A673 (cell line): ENCODE measurements at regions not wholly inside any gene's neighbourhood (a gene's known extent, or its start where the extent isn't known, plus 50 kb on each side); places are given as distances from the start of the nearest gene placed in this dataset.

Source experiments
- BruUV-seq: library from RNA; stranded (reverse); fragments of 400-500 nt; replicated peaks from 2 replicates; lab custom pipeline; 2021; lab: Mats Ljungman, UMichigan
- CTCF ChIA-PET: fragments of 300-600 bp; sonication (Branson Sonifier 250); formaldehyde crosslinking; loops from one replicate; lab custom pipeline; 2022; ENCODE audit warnings: antibody characterized with exemption; lab: Charles Lee
- POLR2A ChIA-PET: fragments of 300-600 bp; sonication (Branson Sonifier 250); formaldehyde crosslinking; loops from one replicate; lab custom pipeline; 2022; ENCODE audit warnings: antibody characterized with exemption; ENCODE audit not compliant: low non-redundant PET; lab: Charles Lee
- DNase-seq: peaks from one replicate; pipeline ENCODE4 v3.0.0-alpha.2; 2015; ENCODE audit warnings: low spot score
- H3K27ac ChIP-seq: fragments of 200-600 bp; sonication (generic); 2 replicates; pipeline ENCODE4 v1.5.1; 2016; ENCODE audit warnings: mixed run types, low read depth, mild to moderate bottlenecking, mixed read lengths, antibody characterized with exemption, low read length; ENCODE audit not compliant: poor library complexity, severe bottlenecking
- H3K27me3 ChIP-seq: fragments of 200-600 bp; sonication (generic); replicated peaks from 2 replicates; pipeline ENCODE4 v1.6.1; 2017; ENCODE audit warnings: mixed run types, low read depth, mild to moderate bottlenecking, mixed read lengths, antibody characterized with exemption, low read length; ENCODE audit not compliant: insufficient read depth, poor library complexity
- H3K36me3 ChIP-seq: fragments of 200-600 bp; sonication (generic); 2 replicates; pipeline ENCODE4 v1.6.1; 2016; ENCODE audit warnings: mixed run types, mild to moderate bottlenecking, mixed read lengths, antibody characterized with exemption, low read length; ENCODE audit not compliant: insufficient read depth, poor library complexity, severe bottlenecking
- H3K4me1 ChIP-seq: fragments of 200-600 bp; sonication (generic); 2 replicates; pipeline ENCODE4 v1.6.1; 2017; ENCODE audit warnings: mixed run types, mild to moderate bottlenecking, mixed read lengths, antibody characterized with exemption, low read length; ENCODE audit not compliant: insufficient read depth, poor library complexity, severe bottlenecking
- H3K4me3 ChIP-seq: fragments of 200-600 bp; sonication (generic); 2 replicates; pipeline ENCODE4 v1.5.1; 2016; ENCODE audit warnings: low read depth, mixed run types, mild to moderate bottlenecking, mixed read lengths, low read length; ENCODE audit not compliant: poor library complexity, severe bottlenecking
- H3K9me3 ChIP-seq: fragments of 200-600 bp; sonication (generic); 2 replicates; pipeline ENCODE4 v1.6.1; 2016; ENCODE audit warnings: mixed run types, low read depth, mild to moderate bottlenecking, mixed read lengths, antibody characterized with exemption, low read length; ENCODE audit not compliant: poor library complexity, severe bottlenecking
- CTCF ChIP-seq: fragments of 300-800, 200-600 bp; sonication (generic); conservative IDR thresholded peaks from 2 replicates; pipeline ENCODE4 v1.5.1; 2017; ENCODE audit warnings: low read depth, mild to moderate bottlenecking, antibody characterized with exemption, low read length, moderate library complexity, mixed read lengths
- EZH2 ChIP-seq: fragments of 200-600 bp; sonication (generic); IDR thresholded peaks from 2 replicates; pipeline ENCODE4 v1.6.1; 2017; ENCODE audit warnings: borderline replicate concordance, low read depth, mild to moderate bottlenecking, mixed read lengths, antibody characterized with exemption, low read length; ENCODE audit not compliant: poor library complexity, severe bottlenecking
- intact Hi-C: fragments of 100-400 bp; cut with micrococcal nuclease; formaldehyde crosslinking; loops from one replicate; pipeline ENCODE4 v1.10.0; 2022; ENCODE audit not compliant: unreplicated experiment

- TF ChIP-seq CTCF (no peak), EZH2 (no peak)
- H3K27ac ChIP-seq = no peak overlapping the region
- H3K4me3 ChIP-seq = no peak overlapping the region
- no TSS peak for BruUV-seq
- H3K36me3 ChIP-seq = no peaks in the 10 kb centered on the region
- no peaks in the 10 kb centered on the region for H3K9me3 ChIP-seq
- no peaks in the 10 kb centered on the region for H3K27me3 ChIP-seq
- ChIA-PET POLR2A (no interaction called here), CTCF (no interaction called here)
- intact Hi-C loops = no loop called here
- no peak for DNase-seq
- H3K4me1 ChIP-seq = peaks cover 7% of the 10 kb centered on the region
These were observed 235.2 kb downstream of the TLE3 start for GRCh38 chr15:69862540-69862939.

- H3K4me1 ChIP-seq = no peaks in the 10 kb centered on the region
- no TSS peak for BruUV-seq
- no peak overlapping the region for H3K4me3 ChIP-seq
- H3K27me3 ChIP-seq = no peaks in the 10 kb centered on the region
- CTCF ChIA-PET = interaction anchor here (0.6 kb wide), 1 partner anchor 401 kb away, joined by 4 read pairs; no protein-coding TSS in a partner anchor
- POLR2A ChIA-PET = interaction anchor here (0.5 kb wide), 1 partner anchor 287 kb away, joined by 4 read pairs; no protein-coding TSS in a partner anchor
- H3K27ac ChIP-seq = no peak overlapping the region
- no peaks in the 10 kb centered on the region for H3K36me3 ChIP-seq
- no peak for TF ChIP-seq CTCF
- no peak for TF ChIP-seq EZH2
- no peak for DNase-seq
- intact Hi-C loops = no loop called here
- no peaks in the 10 kb centered on the region for H3K9me3 ChIP-seq
These were observed 234.3 kb downstream of the TLE3 start for GRCh38 chr15:69863446-69863845.

GRCh38 chr15:69865369-69865768, 232.3 kb downstream of the TLE3 start:
- Histone ChIP-seq H3K4me1 (no peaks in the 10 kb centered on the region), H3K27me3 (no peaks in the 10 kb centered on the region), H3K27ac (no peak overlapping the region), H3K9me3 (no peaks in the 10 kb centered on the region), H3K36me3 (no peaks in the 10 kb centered on the region), H3K4me3 (no peak overlapping the region)
- no peak for DNase-seq
- ChIA-PET POLR2A (no interaction called here), CTCF (no interaction called here)
- no TSS peak for BruUV-seq
- TF ChIP-seq EZH2 (no peak), CTCF (no peak)
- intact Hi-C loops = no loop called here
